ENCODE measurements at regions not wholly inside any gene's neighbourhood (a gene's known extent, or its start where the extent isn't known, plus 50 kb on each side); places are given as distances from the start of the nearest gene placed in this dataset.
"Not testable (repeated sequence)": the region's sequence is repeated elsewhere in the genome, so short reads cannot be mapped to it uniquely, and the experiment has no call there.

- no peak for DNase-seq
Observed at GRCh38 chr1:222020553-222020952, 278.7 kb upstream of the DUSP10 start.

GRCh38 chr1:222019029-222019428 lies 277.1 kb upstream of the DUSP10 start:
- DNase-seq = no peak

- DNase-seq = no peak
Observed at GRCh38 chr1:222018041-222018440, 276.2 kb upstream of the DUSP10 start.

GRCh38 chr1:222015686-222016085 lies 273.8 kb upstream of the DUSP10 start:
- no peak for DNase-seq

GRCh38 chr1:222014001-222014400 lies 272.1 kb upstream of the DUSP10 start:
- DNase-seq = no peak

- DNase-seq = no peak
Observed at GRCh38 chr1:222012816-222013215, 270.9 kb upstream of the DUSP10 start.

GRCh38 chr1:222010306-222010705 lies 268.4 kb upstream of the DUSP10 start:
- no peak for DNase-seq

- peak; percentile 38 for DNase-seq
Observed at GRCh38 chr1:222009105-222009730, 267.3 kb upstream of the DUSP10 start.

- DNase-seq = no peak
Observed at GRCh38 chr1:222006715-222007114, 264.8 kb upstream of the DUSP10 start.

GRCh38 chr1:222004784-222005183 lies 262.9 kb upstream of the DUSP10 start:
- no peak for DNase-seq

- DNase-seq = no peak
Observed at GRCh38 chr1:222004034-222004433, 262.1 kb upstream of the DUSP10 start.

GRCh38 chr1:222002503-222002902 lies 260.6 kb upstream of the DUSP10 start:
- no peak for DNase-seq

GRCh38 chr1:222000131-222000530 lies 258.2 kb upstream of the DUSP10 start:
- DNase-seq = no peak

- no peak for DNase-seq
Observed at GRCh38 chr1:221998781-221999180, 256.9 kb upstream of the DUSP10 start.

- DNase-seq = no peak
Observed at GRCh38 chr1:221998186-221998612, 256.3 kb upstream of the DUSP10 start.

GRCh38 chr1:221997012-221997411 lies 255.1 kb upstream of the DUSP10 start:
- not testable (repeated sequence) for DNase-seq

- peak; percentile 39 for DNase-seq
Observed at GRCh38 chr1:221994939-221995338, 253.1 kb upstream of the DUSP10 start.

GRCh38 chr1:221994274-221994698 lies 252.4 kb upstream of the DUSP10 start:
- peak; percentile 71 for DNase-seq

GRCh38 chr1:221993444-221993948 lies 251.6 kb upstream of the DUSP10 start:
- peak; percentile 14 for DNase-seq

GRCh38 chr1:221992427-221992826 lies 250.5 kb upstream of the DUSP10 start:
- peak; percentile 36 for DNase-seq

GRCh38 chr1:221991221-221991620 lies 249.3 kb upstream of the DUSP10 start:
- no peak for DNase-seq

- no peak for DNase-seq
Observed at GRCh38 chr1:221989741-221990140, 247.9 kb upstream of the DUSP10 start.

GRCh38 chr1:221988829-221989228 lies 246.9 kb upstream of the DUSP10 start:
- DNase-seq = no peak

GRCh38 chr1:221987860-221988520 lies 246.1 kb upstream of the DUSP10 start:
- DNase-seq = no peak

GRCh38 chr1:221983444-221983843 lies 241.6 kb upstream of the DUSP10 start:
- DNase-seq = no peak

Data from activated CD4-positive, alpha-beta T cell treated with anti-CD3 and anti-CD28 coated beads, Interleukin-10, Interleukin-2, amounts not matched to agents 100 ng/mL and 50 ng/mL, durations not matched to agents 16 hours and 8 hours (primary cell).